Fibroblast of mammary gland (primary cell): ENCODE measurements at regions not wholly inside any gene's neighbourhood (a gene's known extent, or its start where the extent isn't known, plus 50 kb on each side); places are given as distances from the start of the nearest gene placed in this dataset.

Experiments used
- DNase-seq: peaks from one replicate; pipeline ENCODE4 v3.0.0-alpha.2; 2010; ENCODE audit warnings: low read depth
- H3K4me3 ChIP-seq: 2 replicates; pipeline ENCODE4 v1.5.1; 2011; ENCODE audit warnings: low read depth, mild to moderate bottlenecking, low read length, moderate library complexity; ENCODE audit not compliant: control insufficient read depth
- TF ChIP-seq, protein P1 (sequence below): conservative IDR thresholded peaks from 2 replicates; pipeline ENCODE4 v1.5.1; 2011; ENCODE audit warnings: low read depth, low read length, inconsistent platforms; ENCODE audit not compliant: control insufficient read depth, insufficient read depth

DNA sequence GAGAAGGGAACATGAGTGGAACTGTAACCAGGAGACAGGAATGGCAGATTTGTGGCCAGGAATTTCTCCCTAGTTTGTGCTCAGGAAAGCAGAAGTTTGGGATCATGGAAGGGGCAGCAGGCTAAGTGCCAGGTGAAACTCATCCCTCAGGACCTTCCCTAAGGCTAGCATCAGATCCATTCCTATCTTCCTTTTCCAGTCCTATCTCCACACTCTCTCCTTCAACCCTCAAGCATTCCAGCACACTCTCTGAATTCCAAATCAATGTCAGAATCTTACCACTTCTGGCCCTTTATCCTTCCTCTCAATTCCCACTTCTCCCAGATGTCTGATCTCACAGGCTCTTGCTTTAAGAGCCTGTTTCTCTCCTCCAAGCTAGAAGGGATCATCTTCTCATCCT, 53.2 kb upstream of the GRIA1 start:
- TF ChIP-seq, protein P1, sequence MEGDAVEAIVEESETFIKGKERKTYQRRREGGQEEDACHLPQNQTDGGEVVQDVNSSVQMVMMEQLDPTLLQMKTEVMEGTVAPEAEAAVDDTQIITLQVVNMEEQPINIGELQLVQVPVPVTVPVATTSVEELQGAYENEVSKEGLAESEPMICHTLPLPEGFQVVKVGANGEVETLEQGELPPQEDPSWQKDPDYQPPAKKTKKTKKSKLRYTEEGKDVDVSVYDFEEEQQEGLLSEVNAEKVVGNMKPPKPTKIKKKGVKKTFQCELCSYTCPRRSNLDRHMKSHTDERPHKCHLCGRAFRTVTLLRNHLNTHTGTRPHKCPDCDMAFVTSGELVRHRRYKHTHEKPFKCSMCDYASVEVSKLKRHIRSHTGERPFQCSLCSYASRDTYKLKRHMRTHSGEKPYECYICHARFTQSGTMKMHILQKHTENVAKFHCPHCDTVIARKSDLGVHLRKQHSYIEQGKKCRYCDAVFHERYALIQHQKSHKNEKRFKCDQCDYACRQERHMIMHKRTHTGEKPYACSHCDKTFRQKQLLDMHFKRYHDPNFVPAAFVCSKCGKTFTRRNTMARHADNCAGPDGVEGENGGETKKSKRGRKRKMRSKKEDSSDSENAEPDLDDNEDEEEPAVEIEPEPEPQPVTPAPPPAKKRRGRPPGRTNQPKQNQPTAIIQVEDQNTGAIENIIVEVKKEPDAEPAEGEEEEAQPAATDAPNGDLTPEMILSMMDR = no peak
- DNase-seq = no peak
- no peak overlapping the region for H3K4me3 ChIP-seq

DNA sequence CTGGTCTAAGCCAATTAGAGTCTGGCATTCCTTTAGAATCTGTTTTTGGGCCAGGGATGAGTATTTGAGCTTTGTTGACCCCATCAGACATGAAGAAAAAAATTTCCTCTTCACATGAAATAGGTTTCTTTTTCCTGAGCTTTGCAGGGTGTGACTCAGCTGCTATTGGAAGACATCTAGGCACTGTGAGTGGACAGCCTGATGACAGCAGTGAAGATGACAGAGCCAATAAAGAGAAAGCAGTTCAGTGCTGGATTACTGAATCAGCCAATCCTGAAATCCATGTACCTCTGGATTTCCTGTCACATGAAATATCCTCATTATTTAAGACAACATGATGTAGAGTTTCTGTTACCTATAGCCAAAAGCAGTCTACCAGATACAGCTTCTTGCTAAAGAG, 51.3 kb upstream of the GRIA1 start:
- DNase-seq = peak; percentile 21

More for the DNA sequence above, 51.3 kb upstream of the GRIA1 start:
- TF ChIP-seq, protein P1 = no peak
- H3K4me3 ChIP-seq = no peak overlapping the region
